H1 (cell line): ENCODE measurements at regions not wholly inside any gene's neighbourhood (a gene's known extent, or its start where the extent isn't known, plus 50 kb on each side); places are given as distances from the start of the nearest gene placed in this dataset.

ENCODE experiments used
- CTCF ChIA-PET: fragments of 300-600 bp; sonication (Branson Sonifier 250); formaldehyde crosslinking; loops from one replicate; lab custom pipeline; 2021; ENCODE audit not compliant: partially characterized antibody; lab: Charles Lee
- POLR2A ChIA-PET: fragments of 300-600 bp; sonication (Branson Sonifier 250); formaldehyde crosslinking; loops from one replicate; lab custom pipeline; 2021; ENCODE audit warnings: inconsistent platforms; ENCODE audit not compliant: partially characterized antibody; lab: Charles Lee
- DNase-seq, 2 experiments: peaks; one replicate each; pipeline versions ENCODE4 v3.0.0 to v3.0.0-alpha.2; 2010 to 2022; ENCODE audit warnings: low spot score in 2 of 2, low read depth in 1 of 2, mixed read lengths in 1 of 2
- FAIRE-seq: peaks from 2 replicates; lab custom pipeline; 2011; peaks lifted over from hg19 to GRCh38; lab: Jason Lieb, UNC
- H2AFZ ChIP-seq: 2 replicates; pipeline ENCODE4 v1.8.1; 2012; ENCODE audit warnings: low read length, inconsistent platforms
- H2AK5ac ChIP-seq: 2 replicates; pipeline ENCODE4 v1.6.1; 2013; ENCODE audit warnings: low read depth, low read length
- H2BK120ac ChIP-seq: replicated peaks from 2 replicates; pipeline ENCODE3; 2013; ENCODE audit warnings: low read depth, low read length, inconsistent platforms
- H2BK12ac ChIP-seq: 2 replicates; pipeline ENCODE4 v1.6.1; 2013; ENCODE audit warnings: low read depth, low read length
- H2BK15ac ChIP-seq: 2 replicates; pipeline ENCODE4 v1.6.1; 2013; ENCODE audit warnings: low read length
- H2BK20ac ChIP-seq: 2 replicates; pipeline ENCODE4 v1.6.1; 2013; ENCODE audit warnings: low read length
- H2BK5ac ChIP-seq: 2 replicates; pipeline ENCODE4 v1.6.1; 2013; ENCODE audit warnings: low read depth, low read length
- H3K14ac ChIP-seq: 2 replicates; pipeline ENCODE4 v1.6.1; 2013; ENCODE audit warnings: inconsistent platforms; ENCODE audit not compliant: insufficient read length
- H3K18ac ChIP-seq: 2 replicates; pipeline ENCODE4 v1.6.1; 2013; ENCODE audit warnings: low read length; ENCODE audit errors: extremely low read depth
- H3K23ac ChIP-seq: 2 replicates; pipeline ENCODE4 v1.6.1; 2013; ENCODE audit warnings: inconsistent platforms; ENCODE audit not compliant: insufficient read length
- H3K23me2 ChIP-seq: 2 replicates; pipeline ENCODE4 v1.6.1; 2013; ENCODE audit warnings: low read depth, low read length
- H3K27ac ChIP-seq: 2 replicates; pipeline ENCODE4 v1.6.1; 2011; ENCODE audit warnings: low read depth, low read length, inconsistent platforms
- H3K27me3 ChIP-seq, 4 experiments: replicated peaks in 1 of 4; 1 replicate in 1 of 4; 2 replicates in 3 of 4; pipeline versions ENCODE4 v1.6.1 to v1.8.1; 2011 to 2013; ENCODE audit warnings: low read length in 3 of 4, mild to moderate bottlenecking in 3 of 4, inconsistent platforms in 2 of 4, mixed read lengths in 2 of 4, moderate library complexity in 1 of 4; ENCODE audit not compliant: control insufficient read depth in 3 of 4, insufficient read depth in 3 of 4; ENCODE audit errors: extremely low read depth in 1 of 4
- H3K36me3 ChIP-seq, 4 experiments: 2 replicates each; pipeline versions ENCODE4 v1.6.1 to v1.8.1; 2011 to 2013; ENCODE audit warnings: mild to moderate bottlenecking in 4 of 4, low read length in 3 of 4, moderate library complexity in 2 of 4, control low read depth in 1 of 4, inconsistent platforms in 1 of 4; ENCODE audit not compliant: insufficient read depth in 4 of 4, control insufficient read depth in 2 of 4
- H3K4ac ChIP-seq: replicated peaks from 2 replicates; pipeline ENCODE3; 2013; ENCODE audit warnings: low read length, low read depth, mixed read lengths, inconsistent platforms; ENCODE audit not compliant: insufficient read length
- H3K4me1 ChIP-seq, 4 experiments: replicated peaks in 1 of 4; 1 replicate in 1 of 4; 2 replicates in 3 of 4; pipeline versions ENCODE4 v1.6.1 to v1.8.1; 2011 to 2013; ENCODE audit warnings: low read length in 3 of 4, inconsistent platforms in 2 of 4, mixed read lengths in 1 of 4; ENCODE audit not compliant: insufficient read depth in 4 of 4, control insufficient read depth in 3 of 4
- H3K4me2 ChIP-seq, 2 experiments: 2 replicates each; pipeline versions ENCODE4 v1.6.1 to v1.8.1; 2011 to 2013; ENCODE audit warnings: low read depth in 2 of 2, low read length in 2 of 2, control low read depth in 1 of 2, inconsistent platforms in 1 of 2, mild to moderate bottlenecking in 1 of 2; ENCODE audit not compliant: insufficient read depth in 1 of 2
- H3K4me3 ChIP-seq, 4 experiments: fragments of 200-600, 300-600 bp in 1 of 4; sonication (generic), shearing (Covaris generic), sonication (Bioruptor Twin) in 1 of 4; 2 replicates each; pipeline versions ENCODE4 v1.5.1 to v1.8.1; 2011 to 2016; ENCODE audit warnings: low read length in 4 of 4, low read depth in 3 of 4, control low read depth in 2 of 4, inconsistent platforms in 2 of 4, mild to moderate bottlenecking in 2 of 4, mixed read lengths in 1 of 4, moderate library complexity in 1 of 4; ENCODE audit not compliant: insufficient read depth in 2 of 4; ENCODE audit errors: extremely low read depth in 1 of 4
- H3K56ac ChIP-seq: replicated peaks from 2 replicates; pipeline ENCODE3; 2013; ENCODE audit warnings: low read depth, mild to moderate bottlenecking, mixed read lengths, low read length, inconsistent platforms; ENCODE audit not compliant: insufficient read length
- H3K79me1 ChIP-seq: 2 replicates; pipeline ENCODE4 v1.6.1; 2013; ENCODE audit warnings: low read depth, low read length, control low read depth
- H3K79me2 ChIP-seq, 2 experiments: 2 replicates each; pipeline versions ENCODE4 v1.6.1 to v1.8.1; 2012 to 2013; ENCODE audit warnings: low read length in 2 of 2, mild to moderate bottlenecking in 2 of 2, inconsistent platforms in 1 of 2; ENCODE audit not compliant: insufficient read depth in 2 of 2, control insufficient read depth in 1 of 2
- H3K9ac ChIP-seq, 4 experiments: replicated peaks in 1 of 4; 1 replicate in 1 of 4; 2 replicates in 3 of 4; pipeline versions ENCODE4 v1.6.1 to v1.8.1; 2011 to 2013; ENCODE audit warnings: low read depth in 3 of 4, low read length in 3 of 4, control low read depth in 2 of 4, mild to moderate bottlenecking in 2 of 4, moderate library complexity in 2 of 4, inconsistent platforms in 1 of 4; ENCODE audit errors: extremely low read depth in 1 of 4
- H3K9me3 ChIP-seq, 2 experiments: 2 replicates each; pipeline versions ENCODE4 v1.6.1 to v1.8.1; 2012 to 2013; ENCODE audit warnings: mild to moderate bottlenecking in 2 of 2, moderate library complexity in 2 of 2, control low read depth in 1 of 2, inconsistent platforms in 1 of 2, low read depth in 1 of 2, low read length in 1 of 2, mixed read lengths in 1 of 2; ENCODE audit not compliant: insufficient read depth in 2 of 2
- H4K20me1 ChIP-seq, 2 experiments: replicated peaks in 1 of 2; 2 replicates each; pipeline versions ENCODE3 to v1.8.1; 2011 to 2013; ENCODE audit warnings: inconsistent platforms in 2 of 2, low read length in 2 of 2, mild to moderate bottlenecking in 1 of 2; ENCODE audit not compliant: insufficient read depth in 2 of 2, control insufficient read depth in 1 of 2
- H4K5ac ChIP-seq: 2 replicates; pipeline ENCODE4 v1.6.1; 2013; ENCODE audit warnings: low read length, low read depth, mixed read lengths, inconsistent platforms; ENCODE audit not compliant: insufficient read length
- H4K8ac ChIP-seq: 2 replicates; pipeline ENCODE4 v1.8.0; 2013; ENCODE audit warnings: mild to moderate bottlenecking, moderate library complexity, low read length, inconsistent platforms; ENCODE audit not compliant: insufficient read depth; ENCODE audit errors: extremely low read depth
- H4K91ac ChIP-seq: replicated peaks from 2 replicates; pipeline ENCODE3; 2013; ENCODE audit warnings: low read length, mixed read lengths, inconsistent platforms; ENCODE audit not compliant: insufficient read length
- ASH2L ChIP-seq: fragments of 200-600, 300-600 bp; sonication (generic); IDR thresholded peaks from one replicate; pipeline ENCODE4 v1.7.1; 2017; ENCODE audit warnings: low read length
- JUND ChIP-seq: IDR thresholded peaks from 2 replicates; pipeline ENCODE4 v1.6.1; 2011; ENCODE audit warnings: mild to moderate bottlenecking, improper control_type of control experiment, low read length
- RAD21 ChIP-seq, 2 experiments: IDR thresholded peaks in 1 of 2; conservative IDR thresholded peaks in 1 of 2; 2 replicates each; pipeline ENCODE4 v1.6.1; 2011; ENCODE audit warnings: low read depth in 2 of 2, low read length in 2 of 2, improper control_type of control experiment in 1 of 2, inconsistent platforms in 1 of 2, mild to moderate bottlenecking in 1 of 2, moderate library complexity in 1 of 2
- SAP30 ChIP-seq: fragments of 300-600 bp; sonication (generic); IDR thresholded peaks from 2 replicates; pipeline ENCODE4 v1.7.1; 2012; ENCODE audit warnings: low read length, moderate library complexity, mild to moderate bottlenecking, inconsistent platforms; ENCODE audit not compliant: insufficient read depth, insufficient replicate concordance
- SIN3A ChIP-seq, 2 experiments: IDR thresholded peaks in 1 of 2; conservative IDR thresholded peaks in 1 of 2; 2 replicates each; pipeline ENCODE4 v1.6.1; 2011 to 2012; ENCODE audit warnings: low read length in 2 of 2, improper control_type of control experiment in 1 of 2, low read depth in 1 of 2, mild to moderate bottlenecking in 1 of 2
- TF ChIP-seq, protein P1 (sequence below): IDR thresholded peaks from 2 replicates; pipeline ENCODE4 v1.6.1; 2012; ENCODE audit warnings: low read length, inconsistent platforms

DNA sequence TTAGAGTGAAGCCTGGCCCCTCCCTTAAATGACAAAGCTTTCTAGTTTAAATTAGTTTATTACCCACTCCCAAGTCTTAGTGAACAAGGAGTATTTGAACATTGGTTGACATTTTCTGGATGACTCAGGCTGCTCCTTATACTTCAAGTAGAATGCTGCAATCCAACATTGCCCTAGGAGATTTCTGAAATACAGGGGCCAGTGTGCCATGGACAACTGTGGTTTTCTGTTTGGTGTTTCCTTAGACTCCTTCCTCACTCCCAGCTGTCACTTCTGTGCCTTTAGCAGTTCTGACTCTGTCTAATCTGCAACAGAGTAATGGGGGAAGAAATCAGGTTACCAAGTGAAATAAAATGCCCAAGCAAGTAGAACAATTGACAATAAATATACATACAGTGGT, 116.1 kb upstream of the P2RY1 start:
- Histone ChIP-seq H2BK15ac (no peak overlapping the region), H3K18ac (no peak overlapping the region), H3K4me1 (peaks cover 0 to 9% (median 6%) of the 10 kb centered on the region in 4 experiments; a peak in 3 of 7 replicates), H3K9ac (no peak overlapping the region), H2AK5ac (no peak overlapping the region), H2BK12ac (no peak overlapping the region), H3K4me3 (no peak overlapping the region), H2AFZ (0 out of 2 replicates have a peak overlapping the region, but pooled peaks have one; percentile 20), H3K27ac (no peak overlapping the region), H2BK120ac (no peak overlapping the region), H3K14ac (no peak overlapping the region), H4K91ac (no peak overlapping the region), H3K4ac (peak overlapping the region; percentile 61), H2BK20ac (no peak overlapping the region), H3K79me1 (no peaks in the 10 kb centered on the region), H3K9me3 (peaks cover 3 to 5% of the 10 kb centered on the region in 2 experiments; a peak in 2 of 4 replicates), H2BK5ac (no peak overlapping the region), H3K56ac (no peak overlapping the region), H3K79me2 (no peaks in the 10 kb centered on the region), H4K5ac (no peak overlapping the region), H4K8ac (no peak overlapping the region), H3K27me3 (no peaks in the 10 kb centered on the region), H3K4me2 (no peak overlapping the region), H3K23ac (no peak overlapping the region), H3K23me2 (no peaks in the 10 kb centered on the region), H3K36me3 (no peaks in the 10 kb centered on the region; a peak in 1 of 8 replicates), H4K20me1 (no peaks in the 10 kb centered on the region)
- TF ChIP-seq SIN3A (conservative IDR thresholded peaks at IDR 0.05 in 1 of 2, IDR thresholded peaks at IDR 0.05 in 1 of 2; ENCODE audit: low read depth in 1 of 2, low read length in 2 of 2) = no peak
- no peak for TF ChIP-seq ASH2L
- no peak for TF ChIP-seq RAD21 (IDR thresholded peaks at IDR 0.05 in 1 of 2, conservative IDR thresholded peaks at IDR 0.05 in 1 of 2; ENCODE audit: low read depth in 2 of 2, low read length in 2 of 2)
- TF ChIP-seq, protein P1, sequence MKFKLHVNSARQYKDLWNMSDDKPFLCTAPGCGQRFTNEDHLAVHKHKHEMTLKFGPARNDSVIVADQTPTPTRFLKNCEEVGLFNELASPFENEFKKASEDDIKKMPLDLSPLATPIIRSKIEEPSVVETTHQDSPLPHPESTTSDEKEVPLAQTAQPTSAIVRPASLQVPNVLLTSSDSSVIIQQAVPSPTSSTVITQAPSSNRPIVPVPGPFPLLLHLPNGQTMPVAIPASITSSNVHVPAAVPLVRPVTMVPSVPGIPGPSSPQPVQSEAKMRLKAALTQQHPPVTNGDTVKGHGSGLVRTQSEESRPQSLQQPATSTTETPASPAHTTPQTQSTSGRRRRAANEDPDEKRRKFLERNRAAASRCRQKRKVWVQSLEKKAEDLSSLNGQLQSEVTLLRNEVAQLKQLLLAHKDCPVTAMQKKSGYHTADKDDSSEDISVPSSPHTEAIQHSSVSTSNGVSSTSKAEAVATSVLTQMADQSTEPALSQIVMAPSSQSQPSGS = no peak
- no peak for TF ChIP-seq SAP30
- TF ChIP-seq JUND = no peak
- FAIRE-seq = no peak
- ChIA-PET CTCF (no interaction called here), POLR2A (no interaction called here)
- DNase-seq = no peak
